NOMO-1 treated with DMSO at 0.1 percent for 48 hours (cell line): ENCODE measurements at regions not wholly inside any gene's neighbourhood (a gene's known extent, or its start where the extent isn't known, plus 50 kb on each side); places are given as distances from the start of the nearest gene placed in this dataset.
"Not testable (repeated sequence)": the region's sequence is repeated elsewhere in the genome, so short reads cannot be mapped to it uniquely, and the experiment has no call there.

Experiments
- DNase-seq: peaks from one replicate; lab custom pipeline; 2025; ENCODE audit not compliant: unreplicated experiment; lab: John Stamatoyannopoulos, UW

DNA sequence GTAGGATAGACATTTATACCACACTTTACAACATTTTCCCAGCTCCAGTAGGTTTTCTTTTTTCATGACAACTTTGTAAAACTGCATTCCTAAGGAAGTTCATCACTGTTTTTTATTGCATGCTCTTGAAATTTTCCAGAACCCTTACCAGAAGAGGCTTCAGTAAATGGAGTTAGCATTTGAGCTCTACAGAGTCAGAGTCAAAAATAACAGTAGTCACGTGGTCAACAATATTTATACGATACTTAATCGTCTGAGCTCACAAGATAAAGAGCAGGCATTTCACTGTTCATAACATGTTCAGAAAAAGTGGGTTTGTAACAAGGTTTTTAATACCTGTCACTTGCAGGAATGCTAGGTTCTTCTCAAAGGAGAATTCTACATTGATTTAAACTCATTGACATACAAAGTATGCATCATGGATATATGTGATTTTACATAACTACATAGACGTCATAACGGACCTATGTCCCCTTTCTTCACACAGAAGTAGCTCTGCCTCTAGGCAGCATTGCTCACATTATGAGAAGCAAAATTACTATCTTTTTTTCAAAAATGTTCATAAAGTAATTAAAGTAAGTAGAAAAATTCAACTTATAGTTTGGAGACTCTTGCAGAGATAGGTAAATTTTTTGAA lies 187.0 kb upstream of the COL3A1 start:
- DNase-seq: no peak

GRCh38 chr2:188787658-188788240 lies 186.4 kb upstream of the COL3A1 start:
- DNase-seq: no peak

DNA sequence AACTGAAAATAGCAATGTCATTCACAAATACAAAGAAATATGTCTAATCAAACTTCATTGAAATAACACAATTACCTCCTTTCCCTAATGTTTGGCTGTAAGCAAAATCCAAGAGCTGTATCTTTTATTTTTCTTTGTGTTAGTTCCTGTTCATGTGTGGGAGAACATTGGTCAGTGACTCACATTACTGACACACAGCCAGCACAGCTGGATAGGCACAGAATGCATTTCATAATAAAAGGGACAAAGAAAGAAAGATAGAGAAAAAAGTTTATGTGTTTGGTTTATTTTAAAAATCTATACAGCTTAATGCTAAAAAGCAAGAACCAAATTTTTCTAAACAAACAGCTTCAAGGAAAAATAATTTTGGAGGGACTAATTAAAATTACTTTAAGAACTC lies 185.6 kb upstream of the COL3A1 start:
- no peak for DNase-seq

DNA sequence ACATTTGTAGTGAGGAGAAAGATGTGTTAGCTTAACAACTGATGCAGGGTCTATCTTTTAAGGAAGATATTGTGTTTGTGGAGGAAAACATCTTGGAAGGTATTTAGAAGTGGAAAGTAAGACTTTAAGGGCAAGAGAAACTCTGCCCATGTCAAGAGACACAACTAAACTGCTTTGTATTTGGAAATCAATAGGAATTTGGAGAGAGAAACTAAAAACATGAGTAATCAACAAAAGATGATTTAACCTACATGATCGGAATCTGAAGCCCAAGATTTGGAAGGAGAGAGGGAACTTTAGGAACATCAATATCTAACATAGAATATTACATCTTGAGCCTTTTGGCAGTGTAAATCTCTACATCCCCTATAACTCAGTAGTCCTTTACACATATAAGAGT lies 184.2 kb upstream of the COL3A1 start:
- no peak for DNase-seq

DNA sequence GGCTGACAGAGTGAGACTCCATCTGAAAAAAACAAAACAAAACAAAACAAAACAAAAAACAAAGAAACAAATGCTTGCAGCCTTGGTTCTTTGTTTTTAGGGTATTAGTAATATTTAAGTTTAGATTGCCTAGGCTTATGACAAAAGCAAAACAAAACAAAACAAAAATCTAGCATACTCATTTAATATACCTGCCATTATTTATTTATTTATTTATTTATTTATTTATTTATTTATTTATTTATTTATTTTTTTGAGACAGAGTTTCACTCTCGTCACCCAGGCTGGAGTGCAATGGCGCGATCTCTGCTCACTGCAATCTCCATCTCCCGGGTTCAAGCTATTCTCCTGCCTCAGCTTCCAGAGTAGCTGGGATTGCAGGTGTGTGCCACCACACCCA lies 179.7 kb upstream of the COL3A1 start:
- DNase-seq: not testable (repeated sequence)

DNA sequence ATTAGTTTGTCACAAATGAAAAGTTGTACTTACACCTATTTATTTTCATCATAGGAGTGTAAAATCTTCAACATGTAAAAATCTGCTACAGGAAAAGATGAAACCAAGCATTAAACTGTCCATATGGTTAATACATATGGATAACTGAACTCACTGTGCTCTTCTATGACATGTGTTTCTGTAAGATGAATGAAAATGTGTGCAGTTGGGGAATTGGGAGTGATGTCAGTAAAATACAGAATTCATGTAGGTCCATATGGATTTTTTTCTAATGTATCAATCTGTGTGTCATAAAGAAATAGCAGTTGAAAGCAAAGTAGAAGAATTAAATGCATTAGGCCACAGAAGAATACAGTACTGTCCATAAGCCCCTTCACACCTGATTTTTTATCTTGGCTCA lies 178.4 kb upstream of the COL3A1 start:
- DNase-seq: no peak

GRCh38 chr2:188797371-188797770 lies 176.8 kb upstream of the COL3A1 start:
- DNase-seq: no peak

DNA sequence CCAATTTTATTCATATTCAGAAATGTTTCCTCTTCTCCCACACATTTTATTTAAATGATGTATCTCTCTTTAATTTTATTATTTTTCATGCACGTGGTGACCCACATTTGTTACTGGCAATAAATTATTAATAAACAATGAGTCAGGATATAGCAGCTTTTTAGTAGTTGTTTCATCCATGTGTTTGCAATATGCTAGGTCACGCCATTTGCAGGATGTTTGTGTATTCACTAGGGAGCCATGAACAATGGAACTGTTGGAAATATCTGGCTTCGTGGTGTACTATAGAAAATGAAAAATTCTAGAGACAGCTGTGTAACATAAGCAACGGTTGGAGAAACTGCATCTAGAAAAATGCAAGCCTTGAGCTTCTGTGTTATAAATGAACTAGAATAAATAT lies 176.0 kb upstream of the COL3A1 start:
- DNase-seq: no peak

GRCh38 chr2:188805219-188805618 lies 169.0 kb upstream of the COL3A1 start:
- no peak for DNase-seq

- no peak for DNase-seq
Measured at GRCh38 chr2:188808947-188809355, 165.2 kb upstream of the COL3A1 start.

DNA sequence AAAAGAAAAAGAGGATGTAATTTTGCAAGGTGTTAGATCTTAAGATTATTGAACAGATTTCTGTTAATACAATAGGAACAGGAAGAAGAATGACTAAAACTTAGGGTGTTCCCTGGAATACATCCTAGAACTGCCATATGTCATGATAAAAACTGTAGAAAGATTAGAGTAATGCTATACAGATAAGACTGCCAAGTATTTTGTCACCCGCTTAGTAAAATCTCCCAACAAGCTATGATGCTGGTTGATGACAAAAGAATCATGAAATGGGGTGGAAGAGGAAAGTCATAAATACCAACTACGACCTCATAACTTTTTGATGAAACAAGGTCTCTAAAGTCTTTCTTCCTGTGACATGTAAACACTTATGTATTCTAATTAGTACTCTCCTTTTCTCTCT lies 163.6 kb upstream of the COL3A1 start:
- no peak for DNase-seq

- no peak for DNase-seq
Measured at GRCh38 chr2:188811522-188811921, 162.7 kb upstream of the COL3A1 start.

DNA sequence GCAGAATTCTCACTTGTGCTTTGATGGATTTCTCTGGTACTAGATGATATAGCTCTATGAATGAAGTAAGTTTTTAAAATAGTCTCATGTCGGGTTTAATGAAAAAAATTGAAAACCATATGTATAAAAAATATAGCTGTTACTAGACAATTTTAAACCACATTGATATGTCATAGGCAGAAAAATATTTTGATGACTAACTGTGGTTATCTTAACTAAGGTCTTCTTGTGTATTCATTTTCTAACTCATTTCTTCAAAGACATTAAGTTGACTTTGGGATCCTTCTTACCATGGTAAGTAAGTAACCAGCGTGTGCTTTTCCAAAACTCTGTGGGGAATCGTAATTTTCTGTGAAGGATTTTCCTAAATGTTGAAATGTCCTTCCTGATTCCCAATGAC lies 160.9 kb upstream of the COL3A1 start:
- no peak for DNase-seq

- DNase-seq: no peak
Measured at GRCh38 chr2:188813857-188814256, 160.3 kb upstream of the COL3A1 start.

DNA sequence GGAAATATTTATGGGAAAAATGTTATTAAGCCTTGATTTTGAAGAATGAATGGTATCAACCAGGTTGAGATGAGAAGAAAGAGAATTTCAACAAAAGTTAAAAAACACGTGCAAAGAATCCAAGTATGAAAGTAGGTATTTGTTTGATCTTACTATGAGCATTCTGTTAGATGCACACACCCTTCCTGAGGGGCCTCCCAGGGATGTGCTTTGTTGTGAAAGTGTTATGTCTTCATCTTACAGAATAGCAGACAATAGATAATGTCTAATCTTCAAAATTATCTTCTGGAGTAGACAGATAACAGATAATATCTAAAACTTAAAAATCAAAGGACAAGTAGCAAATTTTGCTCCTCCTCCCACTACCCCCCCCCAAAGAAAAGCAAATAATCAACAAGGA lies 155.2 kb upstream of the COL3A1 start:
- no peak for DNase-seq

DNA sequence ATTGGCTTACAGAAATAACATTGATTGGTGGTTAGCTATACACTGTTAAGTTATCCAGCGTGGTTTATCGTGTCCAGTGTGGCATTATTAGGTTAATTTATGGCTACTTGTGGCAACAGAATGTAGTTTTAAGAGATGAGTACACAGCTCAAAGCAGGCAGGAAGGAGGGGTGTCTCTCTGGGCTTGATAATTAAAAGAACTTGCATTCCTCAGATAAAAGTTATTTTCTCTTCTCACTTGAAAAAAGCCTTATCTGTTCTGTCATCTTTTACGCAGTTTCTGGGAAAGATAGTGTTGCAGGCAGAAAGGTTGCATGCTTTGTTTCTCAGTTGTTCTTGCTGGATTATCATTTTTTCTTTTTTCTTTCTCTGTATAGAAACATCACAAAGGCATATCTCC lies 154.4 kb upstream of the COL3A1 start:
- DNase-seq: no peak

- no peak for DNase-seq
Measured at GRCh38 chr2:188820576-188820975, 153.6 kb upstream of the COL3A1 start.

DNA sequence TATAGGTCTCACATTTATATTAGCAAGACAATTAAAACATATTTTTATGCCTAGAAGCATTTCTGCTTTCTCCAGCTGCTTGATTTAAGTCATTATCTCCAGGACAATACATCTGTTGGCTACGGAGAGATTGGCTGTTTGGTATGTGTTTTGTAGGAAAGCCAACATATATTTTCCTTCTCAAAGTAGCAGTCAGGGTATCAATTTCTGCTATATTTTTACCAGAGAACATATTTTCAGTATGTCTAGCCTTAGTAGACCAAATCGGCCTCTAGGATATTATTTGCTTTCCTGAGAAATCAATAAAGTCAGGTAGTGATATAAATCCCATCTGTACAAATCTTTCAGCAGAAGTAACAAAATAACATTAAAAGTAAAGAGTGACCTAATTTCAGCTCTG lies 150.0 kb upstream of the COL3A1 start:
- DNase-seq: no peak

- DNase-seq: no peak
Measured at GRCh38 chr2:188833331-188833730, 140.8 kb upstream of the COL3A1 start.

- DNase-seq: no peak
Measured at GRCh38 chr2:188833799-188834198, 140.4 kb upstream of the COL3A1 start.

GRCh38 chr2:188835006-188835405 lies 139.2 kb upstream of the COL3A1 start:
- DNase-seq: no peak

DNA sequence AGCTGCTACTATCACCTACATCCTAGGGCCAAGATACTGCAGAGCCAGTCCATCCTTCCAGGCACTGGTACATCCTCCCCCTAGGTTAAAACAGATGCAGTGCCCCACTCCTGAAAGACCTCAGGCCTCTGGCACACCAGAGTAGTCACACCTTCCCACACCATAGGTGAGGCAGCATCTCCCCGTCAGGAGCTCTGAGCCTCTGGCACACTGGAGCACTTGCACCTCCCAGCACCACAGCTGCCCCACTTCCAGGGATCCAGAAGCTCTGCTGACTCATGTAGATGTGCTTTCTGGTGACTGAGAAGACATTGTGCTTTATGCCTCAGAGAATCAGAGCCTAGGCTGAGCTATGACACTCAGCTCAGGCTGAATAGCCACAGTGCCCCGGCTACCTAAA lies 138.4 kb upstream of the COL3A1 start:
- no peak for DNase-seq

DNA sequence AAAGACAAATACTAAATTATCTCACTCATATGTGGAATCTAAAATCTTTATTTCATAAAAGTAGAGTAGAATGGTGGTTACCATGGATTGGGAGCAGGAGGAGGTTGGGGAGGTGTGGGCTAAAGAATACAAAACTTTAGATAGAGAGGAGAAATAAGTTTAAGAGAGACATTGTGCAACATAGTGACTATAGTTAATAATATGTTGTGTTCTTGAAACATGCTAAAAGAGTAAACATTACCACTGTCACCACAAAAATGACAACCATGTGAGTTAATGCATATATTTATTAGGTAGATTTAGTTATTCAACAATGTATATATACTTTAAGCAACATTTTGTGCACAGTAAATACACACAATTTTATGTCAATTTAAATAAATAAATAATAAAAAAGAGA lies 128.5 kb upstream of the COL3A1 start:
- no peak for DNase-seq
